ENCODE measurements at regions not wholly inside any gene's neighbourhood (a gene's known extent, or its start where the extent isn't known, plus 50 kb on each side); places are given as distances from the start of the nearest gene placed in this dataset.

GRCh38 chr2:7881466-7881865, 800.4 kb upstream of the ID2 start:
- TF ChIP-seq CTCF (IDR thresholded peaks at IDR 0.05) (no peak), POLR2A (IDR thresholded peaks at IDR 0.05) (no peak)
